IMR-90 (cell line): ENCODE measurements at regions not wholly inside any gene's neighbourhood (a gene's known extent, or its start where the extent isn't known, plus 50 kb on each side); places are given as distances from the start of the nearest gene placed in this dataset.

Source experiments
- ATAC-seq: fragments of 200-7000 bp; cut with Tn5 transposase; 2 replicates; pipeline ENCODE4 v1.9.1; 2020; ENCODE audit warnings: low read depth, mild to moderate bottlenecking, moderate library complexity
- BruUV-seq: library from RNA; stranded (reverse); fragments of 400-500 nt; replicated peaks from 2 replicates; lab custom pipeline; 2021; lab: Mats Ljungman, UMichigan
- CTCF ChIA-PET: fragments of 300-600 bp; formaldehyde crosslinking; extraction: SDS; loops from one replicate; lab custom pipeline; 2021; ENCODE audit warnings: antibody characterized with exemption; lab: Yijun Ruan, JAX
- POLR2A ChIA-PET: fragments of 300-600 bp; sonication (Branson Sonifier 250); formaldehyde crosslinking; loops from one replicate; lab custom pipeline; 2022; ENCODE audit warnings: antibody characterized with exemption; ENCODE audit not compliant: unreplicated experiment; lab: Charles Lee
- DNase-seq: peaks from one replicate; pipeline ENCODE4 v3.0.0; 2013
- H2AFZ ChIP-seq: replicated peaks from 2 replicates; pipeline ENCODE3; 2013; ENCODE audit warnings: low read length, mild to moderate bottlenecking; ENCODE audit not compliant: poor library complexity
- H2AK5ac ChIP-seq: 2 replicates; pipeline ENCODE4 v1.6.1; 2013; ENCODE audit warnings: low read depth, low read length, inconsistent platforms
- H2AK9ac ChIP-seq: replicated peaks from 2 replicates; pipeline ENCODE3; 2013; ENCODE audit warnings: mild to moderate bottlenecking, low read depth, low read length, moderate library complexity; ENCODE audit not compliant: poor library complexity
- H2BK120ac ChIP-seq: 2 replicates; pipeline ENCODE4 v1.6.1; 2013; ENCODE audit warnings: low read depth, low read length, inconsistent platforms
- H2BK15ac ChIP-seq: 3 replicates; pipeline ENCODE4 v1.6.1; 2013; ENCODE audit warnings: low read depth, low read length, inconsistent platforms
- H2BK20ac ChIP-seq: 2 replicates; pipeline ENCODE4 v1.6.1; 2013; ENCODE audit warnings: low read depth, mild to moderate bottlenecking, inconsistent platforms, low read length, moderate library complexity
- H2BK5ac ChIP-seq: 2 replicates; pipeline ENCODE4 v1.6.1; 2013; ENCODE audit warnings: mild to moderate bottlenecking, low read depth, low read length, inconsistent platforms; ENCODE audit not compliant: poor library complexity, severe bottlenecking
- H3K14ac ChIP-seq: replicated peaks from 2 replicates; pipeline ENCODE4 v1.6.1; 2013; ENCODE audit warnings: low read depth, low read length, inconsistent platforms
- H3K18ac ChIP-seq: 2 replicates; pipeline ENCODE4 v1.6.1; 2013; ENCODE audit warnings: low read depth, low read length, control low read depth
- H3K23ac ChIP-seq: 2 replicates; pipeline ENCODE4 v1.6.1; 2013; ENCODE audit warnings: low read depth, low read length, inconsistent platforms
- H3K27ac ChIP-seq: 2 replicates; pipeline ENCODE4 v1.5.1; 2013; ENCODE audit warnings: mild to moderate bottlenecking, control low read depth, low read length; ENCODE audit not compliant: insufficient read depth
- H3K27me3 ChIP-seq: 2 replicates; pipeline ENCODE4 v1.6.1; 2013; ENCODE audit warnings: low read length; ENCODE audit not compliant: control insufficient read depth, insufficient read depth
- H3K36me3 ChIP-seq: 2 replicates; pipeline ENCODE4 v1.6.1; 2013; ENCODE audit warnings: low read length, mixed read lengths; ENCODE audit not compliant: control insufficient read depth, insufficient read depth
- H3K4ac ChIP-seq: 2 replicates; pipeline ENCODE4 v1.6.1; 2013; ENCODE audit warnings: low read depth, low read length, inconsistent platforms
- H3K4me1 ChIP-seq: 2 replicates; pipeline ENCODE4 v1.6.1; 2013; ENCODE audit warnings: low read length, mixed read lengths; ENCODE audit not compliant: control insufficient read depth, insufficient read depth
- H3K4me2 ChIP-seq: 2 replicates; pipeline ENCODE4 v1.6.1; 2013; ENCODE audit warnings: low read depth, mild to moderate bottlenecking, control low read depth, low read length, moderate library complexity
- H3K4me3 ChIP-seq: 2 replicates; pipeline ENCODE4 v1.5.1; 2013; ENCODE audit warnings: low read depth, mild to moderate bottlenecking, control low read depth, low read length, moderate library complexity; ENCODE audit not compliant: insufficient read depth
- H3K56ac ChIP-seq: 2 replicates; pipeline ENCODE4 v1.6.1; 2013; ENCODE audit warnings: low read length, inconsistent platforms; ENCODE audit not compliant: insufficient read depth; ENCODE audit errors: extremely low read depth
- H3K79me1 ChIP-seq, 2 experiments: 2 replicates each; pipeline ENCODE4 v1.6.1; 2013; ENCODE audit warnings: low read length in 2 of 2, inconsistent platforms in 1 of 2, low read depth in 1 of 2
- H3K9ac ChIP-seq: 2 replicates; pipeline ENCODE4 v1.6.1; 2013; ENCODE audit warnings: low read depth, low read length, control low read depth
- H3K9me1 ChIP-seq: 2 replicates; pipeline ENCODE4 v1.6.1; 2013; ENCODE audit warnings: low read length, inconsistent platforms; ENCODE audit not compliant: insufficient read depth
- H3K9me3 ChIP-seq: 2 replicates; pipeline ENCODE4 v1.6.1; 2013; ENCODE audit warnings: low read length; ENCODE audit not compliant: control insufficient read depth, insufficient read depth
- H4K20me1 ChIP-seq: 2 replicates; pipeline ENCODE4 v1.6.1; 2013; ENCODE audit warnings: low read length, inconsistent platforms; ENCODE audit not compliant: insufficient read depth
- H4K5ac ChIP-seq: 2 replicates; pipeline ENCODE4 v1.6.1; 2013; ENCODE audit warnings: mild to moderate bottlenecking, low read depth, low read length, control low read depth
- H4K8ac ChIP-seq, 2 experiments: 2 replicates each; pipeline ENCODE4 v1.6.1; 2013; ENCODE audit warnings: low read depth in 2 of 2, low read length in 2 of 2, control low read depth in 1 of 2, inconsistent platforms in 1 of 2
- H4K91ac ChIP-seq: 2 replicates; pipeline ENCODE4 v1.6.1; 2013; ENCODE audit warnings: low read depth, low read length, inconsistent platforms; ENCODE audit not compliant: insufficient read depth
- BHLHE40 ChIP-seq: fragments of 150-350 bp; IDR thresholded peaks from 2 replicates; pipeline ENCODE4 v1.6.1; 2016; ENCODE audit warnings: mild to moderate bottlenecking, low read depth, low read length
- CEBPB ChIP-seq: IDR thresholded peaks from 2 replicates; pipeline ENCODE4 v1.6.1; 2012; ENCODE audit warnings: low read depth, low read length, improper control_type of control experiment
- CHD1 ChIP-seq: IDR thresholded peaks from 2 replicates; pipeline ENCODE4 v1.6.1; 2012; ENCODE audit warnings: low read depth, low read length, improper control_type of control experiment
- CTCF ChIP-seq: conservative IDR thresholded peaks from 2 replicates; pipeline ENCODE4 v1.5.1; 2012; ENCODE audit warnings: mild to moderate bottlenecking, low read depth, low read length, improper control_type of control experiment
- ELK1 ChIP-seq: fragments of 150-350 bp; IDR thresholded peaks from 2 replicates; pipeline ENCODE4 v1.6.1; 2016; ENCODE audit warnings: low read depth, mild to moderate bottlenecking, low read length, moderate library complexity, borderline replicate concordance
- FOS ChIP-seq: fragments of 150-350 bp; IDR thresholded peaks from 2 replicates; pipeline ENCODE4 v1.6.1; 2016; ENCODE audit warnings: low read depth, low read length
- MAFK ChIP-seq: IDR thresholded peaks from 2 replicates; pipeline ENCODE4 v1.6.1; 2012; ENCODE audit warnings: low read depth, low read length, improper control_type of control experiment
- MAZ ChIP-seq: IDR thresholded peaks from 2 replicates; pipeline ENCODE4 v1.6.1; 2012; ENCODE audit warnings: low read depth, mild to moderate bottlenecking, low read length, improper control_type of control experiment, moderate library complexity, borderline replicate concordance
- MXI1 ChIP-seq: IDR thresholded peaks from 2 replicates; pipeline ENCODE4 v1.6.1; 2012; ENCODE audit warnings: low read depth, mild to moderate bottlenecking, low read length, moderate library complexity, borderline replicate concordance
- NFE2L2 ChIP-seq: fragments of 150-350 bp; IDR thresholded peaks from 2 replicates; pipeline ENCODE4 v1.6.1; 2016; ENCODE audit warnings: low read depth, mild to moderate bottlenecking, low read length
- POLR2A ChIP-seq: IDR thresholded peaks from 2 replicates; pipeline ENCODE4 v1.6.1; 2012; ENCODE audit warnings: mild to moderate bottlenecking, low read depth, low read length
- RAD21 ChIP-seq: IDR thresholded peaks from 2 replicates; pipeline ENCODE4 v1.6.1; 2012; ENCODE audit warnings: low read length, improper control_type of control experiment
- RCOR1 ChIP-seq: IDR thresholded peaks from 2 replicates; pipeline ENCODE4 v1.6.1; 2012; ENCODE audit warnings: mild to moderate bottlenecking, low read length, improper control_type of control experiment; ENCODE audit not compliant: insufficient replicate concordance
- RFX5 ChIP-seq: IDR thresholded peaks from 2 replicates; pipeline ENCODE4 v1.8.0; 2012; ENCODE audit warnings: low read depth, mild to moderate bottlenecking, low read length, moderate library complexity
- SMC3 ChIP-seq: fragments of 150-350 bp; IDR thresholded peaks from 2 replicates; pipeline ENCODE4 v1.6.1; 2016; ENCODE audit warnings: low read depth, mild to moderate bottlenecking, antibody characterized with exemption, low read length, moderate library complexity
- USF2 ChIP-seq: fragments of 150-350 bp; IDR thresholded peaks from 2 replicates; pipeline ENCODE4 v1.6.1; 2017; ENCODE audit warnings: mild to moderate bottlenecking, antibody characterized with exemption, low read length, low read depth
- WGBS, 2 experiments: methylation state at CpG; one replicate each; pipeline versions ENCODE4 v1.1.5 to v1.1.7; 2013; ENCODE audit warnings: missing lambda C conversion rate in 2 of 2; ENCODE audit not compliant: insufficient read length in 1 of 2; ENCODE audit errors: extremely low coverage in 2 of 2; 5-methylcytosine and 5-hydroxymethylcytosine counted together
- dilution Hi-C: fragments of 300-500 bp; cut with HindIII; formaldehyde crosslinking; loops from one replicate; pipeline ENCODE4 v1.14.3; 2018; ENCODE audit warnings: low sequenced_read_pairs; ENCODE audit not compliant: unreplicated experiment
- in situ Hi-C: fragments of 300-500 bp; cut with MboI; formaldehyde crosslinking; loops from 3 replicates; pipeline ENCODE4 v1.14.3; 2019; ENCODE audit warnings: low sequenced_read_pairs, inconsistent platforms, mixed read lengths
- intact Hi-C: fragments of 100-400 bp; cut with micrococcal nuclease; formaldehyde crosslinking; loops from 2 replicates; pipeline ENCODE4 v1.10.0; 2022

- no peak overlapping the region for H2BK5ac ChIP-seq
- BruUV-seq = no TSS peak
- POLR2A ChIA-PET = no interaction called here
- H3K79me1 ChIP-seq = no peaks in the 10 kb centered on the region
- peaks cover 3% of the 10 kb centered on the region; the same call in 1 of the 2 replicates for H3K27me3 ChIP-seq
- H3K27ac ChIP-seq = no peak overlapping the region
- H2BK20ac ChIP-seq = no peak overlapping the region
- H2BK120ac ChIP-seq = no peak overlapping the region
- no peak overlapping the region for H2AK5ac ChIP-seq
- no peak overlapping the region for H3K18ac ChIP-seq
- no peak overlapping the region for H3K4me3 ChIP-seq
- CTCF ChIA-PET = no interaction called here
- in situ Hi-C loops (no loop called here), intact Hi-C loops (no loop called here), dilution Hi-C loops (no loop called here)
- 92% methylated on average over 6 of the region's 12 CpGs; no CpG with 5 or more reads in 1 of the 2 experiments for WGBS, 2 experiments
- H3K4me2 ChIP-seq = no peak overlapping the region
- no peaks in the 10 kb centered on the region for H3K9me1 ChIP-seq
- TF ChIP-seq SMC3 (no peak), FOS (no peak), NFE2L2 (no peak), ELK1 (no peak), RFX5 (no peak), CTCF (no peak), POLR2A (no peak), MAFK (no peak), RAD21 (no peak), USF2 (no peak), CHD1 (no peak), CEBPB (no peak), MAZ (no peak), BHLHE40 (no peak), MXI1 (no peak), RCOR1 (no peak)
- no peak overlapping the region for H4K5ac ChIP-seq
- no peaks in the 10 kb centered on the region for H4K20me1 ChIP-seq
- no peak overlapping the region for H4K8ac ChIP-seq
- no peak overlapping the region for H3K9ac ChIP-seq
- H3K14ac ChIP-seq = no peak overlapping the region
- H3K9me3 ChIP-seq = no peaks in the 10 kb centered on the region; the same call in 1 of the 2 replicates
- no peaks in the 10 kb centered on the region for H3K4me1 ChIP-seq
- DNase-seq (no peak), ATAC-seq (no peak)
- H3K56ac ChIP-seq = no peak overlapping the region
- H4K91ac ChIP-seq = no peak overlapping the region
- H3K23ac ChIP-seq = no peak overlapping the region
- H3K4ac ChIP-seq = no peak overlapping the region
- H2AFZ ChIP-seq = no peak overlapping the region
- no peaks in the 10 kb centered on the region for H3K36me3 ChIP-seq
- H2BK15ac ChIP-seq = no peak overlapping the region
- no peak overlapping the region for H2AK9ac ChIP-seq
These were observed 599.6 kb downstream of the CCDC171 start for GRCh38 chr9:16152276-16153101.
